AG09309 (cell line): ENCODE measurements at regions not wholly inside any gene's neighbourhood (a gene's known extent, or its start where the extent isn't known, plus 50 kb on each side); places are given as distances from the start of the nearest gene placed in this dataset.

Experiments
- DNase-seq: peaks from one replicate; pipeline ENCODE4 v3.0.0-alpha.2; 2010; ENCODE audit warnings: low read depth
- H3K4me3 ChIP-seq: 2 replicates; pipeline ENCODE4 v1.5.1; 2011; ENCODE audit warnings: mild to moderate bottlenecking, low read depth, low read length, moderate library complexity; ENCODE audit not compliant: control insufficient read depth
- CTCF ChIP-seq: IDR thresholded peaks from 2 replicates; pipeline ENCODE4 v1.5.1; 2011; ENCODE audit warnings: mild to moderate bottlenecking, low read depth, low read length, inconsistent platforms; ENCODE audit not compliant: insufficient read depth, control insufficient read depth; ENCODE audit errors: missing control alignments

DNA sequence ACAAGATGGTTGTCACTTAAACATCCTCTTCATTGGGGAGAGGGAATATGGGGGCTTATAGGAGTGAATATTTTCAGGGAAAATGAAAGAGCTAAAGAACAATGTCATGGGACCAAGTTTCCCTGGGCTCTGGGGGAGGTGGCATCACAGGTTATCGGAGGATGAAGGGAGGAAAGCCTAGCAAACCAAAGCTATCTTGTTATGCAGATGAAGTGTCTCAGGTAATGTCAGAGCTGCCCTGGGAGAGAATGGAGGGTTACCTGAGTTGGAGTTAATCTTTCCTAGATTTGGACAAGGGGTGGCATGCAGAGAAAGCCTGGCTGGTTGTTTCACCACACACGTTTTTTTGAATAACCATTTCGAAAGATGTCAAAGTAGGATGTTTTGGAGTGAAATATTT lies 308.1 kb upstream of the ATP10A start:
- no peak for DNase-seq
- no peak for TF ChIP-seq CTCF
- H3K4me3 ChIP-seq, result no peak overlapping the region

GRCh38 chr15:26166429-26166828 lies 303.3 kb upstream of the ATP10A start:
- no peak for DNase-seq
- TF ChIP-seq CTCF, result no peak
- no peak overlapping the region for H3K4me3 ChIP-seq

DNA sequence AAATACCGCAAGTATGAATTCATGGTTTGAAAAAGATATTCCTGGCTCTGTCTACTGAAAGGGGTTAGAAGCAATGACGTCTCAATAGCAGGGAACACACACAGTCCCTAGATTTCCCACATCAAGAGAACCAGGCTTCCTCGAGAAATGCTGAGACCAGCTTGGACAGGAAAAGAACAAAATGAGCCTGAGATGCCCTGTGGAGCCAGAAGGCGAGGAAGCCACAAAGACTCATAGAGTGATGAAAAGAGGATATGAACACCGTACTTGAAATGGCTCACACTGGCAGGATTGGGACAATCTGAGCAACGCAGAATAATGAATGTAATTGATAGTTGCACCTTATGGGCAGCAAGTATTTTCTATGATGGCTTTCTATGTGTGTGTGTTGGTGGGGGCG lies 302.4 kb upstream of the ATP10A start:
- no peak for TF ChIP-seq CTCF
- DNase-seq, result no peak
- H3K4me3 ChIP-seq, result no peak overlapping the region

GRCh38 chr15:26160343-26160742 lies 297.2 kb upstream of the ATP10A start:
- no peak overlapping the region for H3K4me3 ChIP-seq
- TF ChIP-seq CTCF, result no peak
- no peak for DNase-seq

DNA sequence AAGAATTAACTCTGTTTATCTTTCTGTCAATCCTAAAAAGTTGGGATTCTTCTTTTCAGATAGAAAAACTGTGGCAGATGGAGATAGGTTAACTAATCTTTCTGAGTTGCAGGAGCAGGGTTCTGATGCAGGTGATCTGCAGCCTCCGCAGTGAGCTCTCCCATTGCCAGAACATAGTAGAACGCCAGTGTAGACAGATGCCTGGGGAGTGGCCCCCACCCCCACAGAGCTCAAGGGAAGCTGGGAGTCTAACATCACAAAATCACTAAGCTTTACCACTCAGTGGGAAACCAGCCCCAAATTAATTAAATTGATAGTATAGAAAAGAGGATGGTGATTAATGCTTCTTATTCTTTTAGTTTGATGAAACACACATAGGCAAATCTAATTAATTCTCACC lies 295.0 kb upstream of the ATP10A start:
- no peak for TF ChIP-seq CTCF
- DNase-seq, result no peak
- no peak overlapping the region for H3K4me3 ChIP-seq

DNA sequence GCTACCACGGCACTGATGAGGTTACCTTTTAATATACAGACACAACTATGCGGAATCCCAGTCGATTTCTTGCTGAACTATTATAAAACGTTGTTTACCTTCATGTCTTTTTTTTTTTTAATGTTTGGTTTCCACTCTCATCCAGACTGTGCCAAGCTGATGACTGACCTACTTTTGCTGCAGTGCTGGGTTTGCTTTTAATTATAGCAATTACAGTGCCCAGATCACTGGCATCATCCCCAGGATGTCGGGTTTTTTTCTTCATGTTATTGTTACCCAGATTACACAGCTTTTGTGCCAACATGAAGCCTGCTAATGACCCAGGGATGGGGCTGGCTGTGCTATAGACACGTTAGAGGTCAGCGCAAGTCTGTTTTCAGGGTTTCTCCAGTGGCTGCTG lies 294.0 kb upstream of the ATP10A start:
- H3K4me3 ChIP-seq, result no peak overlapping the region
- DNase-seq, result no peak
- TF ChIP-seq CTCF, result no peak

DNA sequence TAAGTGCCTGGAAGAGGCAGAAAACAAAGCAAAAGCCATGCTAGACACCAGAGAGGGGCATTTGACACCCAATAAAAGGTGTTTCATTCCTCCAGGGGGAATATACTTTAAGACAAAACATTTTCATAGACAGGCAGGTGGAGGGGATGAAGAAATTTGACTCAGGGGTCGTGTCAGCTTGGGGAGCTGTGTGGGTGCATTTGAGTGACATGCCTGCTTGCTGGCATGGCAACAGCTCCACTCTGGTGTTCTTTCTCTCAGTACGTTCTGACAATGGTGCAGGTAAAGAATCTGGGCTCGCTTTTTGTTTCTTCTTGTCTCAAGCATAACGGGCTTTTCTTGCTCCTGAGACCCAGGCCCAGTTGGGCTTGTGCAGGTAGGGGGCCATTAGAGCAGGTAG lies 292.9 kb upstream of the ATP10A start:
- DNase-seq, result no peak
- H3K4me3 ChIP-seq, result no peak overlapping the region
- no peak for TF ChIP-seq CTCF
